DMS114 treated with DMSO at 0.1 percent for 48 hours (cell line): ENCODE measurements at regions not wholly inside any gene's neighbourhood (a gene's known extent, or its start where the extent isn't known, plus 50 kb on each side); places are given as distances from the start of the nearest gene placed in this dataset.
"Not testable (repeated sequence)": the region's sequence is repeated elsewhere in the genome, so short reads cannot be mapped to it uniquely, and the experiment has no call there.

Experiments
- DNase-seq: peaks from one replicate; lab custom pipeline; 2025; ENCODE audit not compliant: unreplicated experiment; lab: John Stamatoyannopoulos, UW

- DNase-seq = no peak
Observed at GRCh38 chr5:92748072-92748676, 832.8 kb downstream of the NR2F1-AS1 start.

DNA sequence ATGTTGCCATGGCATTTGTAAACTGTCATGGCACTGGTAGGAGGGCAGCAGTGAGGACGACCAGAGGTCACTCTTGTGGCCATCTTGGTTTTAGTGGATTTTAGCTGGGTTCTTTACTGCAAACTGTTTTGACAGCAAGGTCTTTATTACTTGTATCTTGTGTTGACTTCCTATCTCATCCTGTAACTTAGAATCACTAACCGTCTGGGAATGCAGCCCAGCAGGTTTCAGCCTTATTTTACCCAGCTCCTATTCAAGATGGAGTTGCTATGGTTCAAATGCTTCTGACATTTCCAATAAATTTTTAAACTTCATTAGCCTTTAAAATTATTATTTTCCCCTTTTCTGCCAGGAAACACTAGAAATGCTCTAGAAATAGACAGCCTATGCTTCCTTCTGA is 839.1 kb downstream of the NR2F1-AS1 start:
- no peak for DNase-seq

GRCh38 chr5:92734211-92734940 is 846.6 kb downstream of the NR2F1-AS1 start:
- DNase-seq = no peak

DNA sequence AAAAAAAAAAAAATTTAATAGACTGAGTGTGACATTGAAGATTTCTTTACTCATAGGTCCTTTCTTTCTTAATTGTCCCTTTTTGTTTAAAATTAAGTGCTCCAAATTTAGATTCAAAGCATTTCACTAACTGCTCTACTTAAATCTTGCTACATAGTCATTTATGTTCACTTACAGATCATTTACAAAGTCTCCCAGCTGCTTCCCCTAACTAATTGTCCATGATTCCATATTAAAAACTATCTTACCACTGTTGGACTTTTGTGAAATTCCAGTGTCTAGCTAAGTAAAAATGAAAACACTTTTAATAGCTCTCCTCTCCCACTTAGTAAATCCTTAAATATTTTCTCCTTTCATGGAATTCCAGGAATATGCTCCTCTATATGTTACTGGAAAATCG is 850.5 kb downstream of the NR2F1-AS1 start:
- no peak for DNase-seq

DNA sequence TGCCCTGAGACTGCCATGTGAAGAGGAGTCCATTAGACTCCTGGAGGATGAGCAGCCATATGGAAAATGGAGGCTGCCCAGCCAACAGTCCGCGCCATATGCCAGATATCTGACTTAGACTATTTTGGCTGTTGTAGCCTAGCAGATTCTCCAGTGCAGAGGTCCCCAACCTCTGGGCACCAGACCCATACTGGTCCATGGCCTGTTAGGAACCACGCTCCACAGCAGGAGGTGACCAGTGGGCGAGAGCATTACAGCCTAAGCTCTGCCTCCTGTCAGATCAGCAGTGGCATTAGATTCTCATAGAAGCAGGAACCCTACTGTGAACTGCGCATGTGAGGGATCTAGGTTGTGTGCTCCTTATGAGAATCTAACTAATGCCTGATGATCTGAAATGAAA is 851.9 kb downstream of the NR2F1-AS1 start:
- no peak for DNase-seq

DNA sequence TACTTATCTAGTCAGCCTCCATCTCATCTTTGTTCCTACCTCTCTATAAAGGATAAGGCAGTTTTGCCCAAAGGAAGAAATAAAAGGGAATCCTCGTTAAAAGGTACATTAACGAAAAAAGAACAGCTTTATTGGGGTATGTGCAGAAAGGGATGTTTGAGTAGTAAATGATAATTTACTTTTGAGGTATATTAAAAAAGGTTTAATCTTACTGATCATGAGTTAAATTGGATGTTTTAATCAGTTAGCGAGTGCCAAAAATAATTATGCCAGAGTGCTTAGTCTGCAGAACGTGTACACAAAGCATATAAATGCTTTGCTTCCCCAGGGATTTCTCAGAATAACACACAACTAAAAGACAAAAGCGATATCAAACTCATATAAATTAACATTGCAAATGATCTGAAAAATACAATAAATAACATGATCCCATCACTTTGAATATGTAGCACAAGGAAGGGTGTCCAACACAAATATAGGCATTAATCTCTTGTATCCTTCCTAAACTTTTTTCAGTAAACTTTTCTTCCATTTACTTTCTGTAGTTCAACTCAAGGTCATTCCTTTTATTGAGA is 865.0 kb downstream of the NR2F1-AS1 start:
- no peak for DNase-seq

DNA sequence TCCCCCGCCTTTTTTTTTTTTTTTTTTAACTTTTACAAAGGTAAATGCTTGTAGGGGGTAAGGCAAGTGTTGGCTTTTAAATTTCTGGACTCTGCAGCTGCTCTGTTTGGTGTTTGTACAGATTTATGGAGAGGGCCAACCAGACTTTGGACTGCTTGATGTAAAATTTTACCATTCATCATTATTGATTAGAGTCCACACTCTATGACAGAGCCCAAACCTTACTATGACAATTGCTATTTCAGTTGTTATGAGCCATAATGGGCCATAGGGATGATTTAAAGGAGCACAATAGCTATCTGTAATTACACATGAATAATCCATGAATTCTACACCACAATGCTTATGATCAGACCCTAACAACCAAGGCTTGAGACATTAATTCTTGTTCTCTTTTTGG is 867.2 kb downstream of the NR2F1-AS1 start:
- DNase-seq = no peak

- DNase-seq = no peak
Observed at GRCh38 chr5:92713335-92713743, 867.7 kb downstream of the NR2F1-AS1 start.

- no peak for DNase-seq
Observed at GRCh38 chr5:92711956-92712355, 869.1 kb downstream of the NR2F1-AS1 start.

DNA sequence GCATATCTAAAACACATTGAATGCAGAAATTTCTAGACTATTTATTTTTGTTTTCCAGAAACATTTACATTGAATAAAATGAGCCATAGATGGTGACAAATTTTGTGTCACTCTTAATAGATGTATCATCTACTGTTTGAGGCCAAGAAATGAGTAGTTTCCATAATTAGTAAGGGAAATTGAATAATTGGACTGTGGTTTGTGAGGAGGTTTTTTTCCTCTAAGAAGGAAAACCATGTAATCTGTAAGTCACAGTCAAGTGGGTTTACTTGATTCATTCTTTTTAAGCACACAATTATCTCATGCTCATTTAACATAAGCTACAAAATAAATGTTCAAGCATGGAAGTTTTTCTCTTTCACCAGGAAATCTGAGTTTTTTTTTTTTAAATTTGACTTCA is 876.4 kb downstream of the NR2F1-AS1 start:
- no peak for DNase-seq

GRCh38 chr5:92703976-92704375 is 877.0 kb downstream of the NR2F1-AS1 start:
- DNase-seq = no peak

- DNase-seq = no peak
Observed at GRCh38 chr5:92695123-92696003, 885.7 kb downstream of the NR2F1-AS1 start.

DNA sequence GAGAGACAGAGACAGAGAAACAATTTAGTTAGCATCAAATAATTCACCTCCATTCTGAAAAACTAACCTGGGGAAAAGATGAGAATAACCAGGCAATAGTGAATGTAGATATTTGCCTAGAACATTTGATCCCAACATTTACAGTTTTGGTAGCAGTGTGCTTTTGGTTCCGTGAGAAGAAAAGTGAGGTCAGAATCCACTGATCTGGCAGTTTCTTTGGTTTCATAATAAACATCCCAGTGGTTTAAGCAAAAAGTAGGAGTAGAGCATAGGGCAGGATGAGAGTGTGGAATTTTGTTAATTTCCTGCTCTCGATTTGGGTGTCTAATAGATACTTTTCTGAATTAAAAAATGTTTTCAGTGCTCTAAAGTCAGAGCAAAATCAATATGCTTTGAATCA is 887.0 kb downstream of the NR2F1-AS1 start:
- no peak for DNase-seq

- not testable (repeated sequence) for DNase-seq
Observed at GRCh38 chr5:92691955-92692354, 889.1 kb downstream of the NR2F1-AS1 start.

DNA sequence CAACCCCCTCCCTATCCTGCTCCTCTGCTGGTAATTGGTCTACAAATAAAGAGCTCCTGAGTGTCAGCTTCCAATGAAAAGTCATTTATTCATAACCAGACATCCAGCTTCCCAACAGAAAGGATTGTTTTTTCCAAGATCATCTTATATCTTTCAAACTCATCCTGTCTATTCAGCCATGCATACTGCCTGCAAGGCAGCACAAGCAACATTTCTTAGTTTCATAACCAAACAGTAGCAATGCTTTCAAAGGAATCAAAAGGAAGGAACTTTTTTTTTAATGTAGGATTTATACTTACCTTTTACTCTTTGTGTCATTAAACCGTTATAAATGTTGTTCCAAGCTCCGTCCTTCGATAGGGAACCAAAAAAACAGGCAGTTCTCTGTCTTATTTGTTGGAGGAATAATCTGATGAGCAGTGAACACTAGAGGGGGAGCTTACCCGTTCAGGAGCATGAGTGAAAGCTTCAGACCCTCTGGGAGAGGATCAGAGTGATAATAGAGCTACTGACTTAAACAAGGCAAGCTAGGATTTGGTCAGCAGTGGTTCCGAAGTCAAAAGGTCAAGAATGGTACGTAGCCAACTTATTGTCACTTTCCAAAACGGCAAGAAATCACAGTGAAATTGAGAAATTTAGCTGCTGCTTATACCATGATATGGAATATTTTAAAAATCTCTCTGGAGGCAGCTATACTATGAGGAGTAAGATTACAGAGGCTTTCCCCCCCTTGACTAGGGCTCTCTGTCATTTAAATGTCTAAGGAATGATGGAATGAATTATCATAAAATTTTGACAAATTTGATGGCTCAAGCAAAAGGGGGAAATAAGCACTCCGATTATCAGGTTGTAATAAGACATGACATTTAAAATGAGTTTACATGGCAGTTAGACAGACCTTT is 892.9 kb downstream of the NR2F1-AS1 start:
- DNase-seq = peak; percentile 86

DNA sequence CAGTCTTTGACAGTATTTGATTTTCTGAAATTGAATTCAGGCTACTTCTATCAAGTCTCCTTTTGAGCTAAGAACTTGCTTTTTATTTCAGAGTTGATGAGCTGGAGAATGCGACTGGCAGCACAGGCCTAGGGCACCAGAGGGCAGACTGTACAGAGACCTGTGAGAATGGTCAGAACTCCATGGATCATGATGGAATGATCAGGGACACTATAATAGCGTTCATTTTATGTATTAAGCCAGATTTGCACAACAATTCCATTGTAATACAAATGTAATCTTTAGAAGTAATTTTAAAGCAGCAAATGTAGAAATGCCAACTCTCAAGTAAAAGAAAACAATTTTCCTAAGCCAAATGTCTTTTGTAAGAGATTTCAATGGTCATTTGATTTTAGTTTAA is 902.4 kb downstream of the NR2F1-AS1 start:
- no peak for DNase-seq

- no peak for DNase-seq
Observed at GRCh38 chr5:92676215-92677165, 904.5 kb downstream of the NR2F1-AS1 start.

DNA sequence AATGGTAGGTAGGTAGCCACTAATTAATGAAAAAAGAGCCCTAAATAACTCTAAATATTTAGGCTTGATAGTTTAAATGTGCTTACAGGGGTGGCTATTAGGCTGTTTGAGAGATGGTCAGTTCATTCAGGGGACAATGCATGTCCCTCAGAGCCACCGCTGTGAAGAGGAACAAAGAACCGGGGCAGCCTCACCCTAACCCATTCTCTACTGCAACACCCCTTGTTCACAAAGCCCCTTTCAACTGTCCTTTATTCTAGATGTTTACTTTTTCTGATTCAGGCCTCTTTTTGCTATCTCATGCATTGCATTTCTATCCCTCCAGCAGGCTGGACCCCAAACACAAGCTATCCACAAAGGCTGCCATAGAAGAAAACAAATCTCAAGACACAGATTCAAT is 906.7 kb downstream of the NR2F1-AS1 start:
- no peak for DNase-seq

DNA sequence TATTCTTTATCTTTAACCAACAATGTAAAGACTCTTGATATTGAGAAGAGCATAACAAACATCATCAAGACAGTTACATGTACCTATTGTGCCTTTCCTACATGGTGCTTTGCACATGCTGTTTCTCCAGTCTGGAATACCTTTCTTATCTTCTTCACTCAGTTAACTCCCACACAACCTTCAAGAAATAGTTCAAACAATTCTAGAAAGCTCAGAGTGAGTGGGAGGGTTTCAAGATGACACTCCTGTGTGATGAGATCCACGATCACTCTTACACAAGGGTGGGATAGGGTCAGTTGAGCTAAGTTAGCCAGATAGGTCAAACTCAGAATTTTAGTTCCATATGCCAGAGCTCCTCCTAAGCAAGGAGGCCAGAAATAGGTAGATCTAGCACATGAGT is 915.5 kb downstream of the NR2F1-AS1 start:
- no peak for DNase-seq
